ENCODE measurements at regions not wholly inside any gene's neighbourhood (a gene's known extent, or its start where the extent isn't known, plus 50 kb on each side); places are given as distances from the start of the nearest gene placed in this dataset.

DNA sequence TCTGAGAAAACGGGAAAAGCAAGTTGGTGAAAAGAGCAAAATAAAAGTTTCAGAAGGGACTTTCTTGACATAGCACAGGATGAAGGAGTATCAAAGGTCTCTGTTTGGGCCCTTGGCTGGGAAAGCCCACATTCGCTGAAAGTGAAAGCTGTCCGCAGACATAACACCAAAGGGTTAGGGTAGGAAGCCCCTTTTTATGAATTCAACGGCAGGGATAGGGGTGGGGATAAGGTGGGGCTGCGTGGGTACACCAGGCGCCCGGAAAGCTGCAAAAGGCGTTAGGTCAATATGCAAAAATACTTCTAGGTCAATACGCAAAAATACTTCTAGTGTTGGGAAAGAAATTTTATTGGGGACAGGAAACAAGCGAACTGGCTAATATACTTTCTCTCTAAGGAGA, 135.1 kb downstream of the OR2B2 start:
- Histone ChIP-seq H4K20me1 (ENCODE audit: insufficient read depth, low read length) (no peaks in the 10 kb centered on the region), H3K27ac (ENCODE audit: extremely low read length, insufficient read depth, low read length) (no peak overlapping the region), H3K27me3 (ENCODE audit: control insufficient read depth in 1 of 2, insufficient read depth in 2 of 2, low read length in 2 of 2) (no peaks in the 10 kb centered on the region), H3K4me2 (ENCODE audit: low read depth, low read length) (peak overlapping the region; percentile 56), H2AFZ (ENCODE audit: low read length) (peak overlapping the region; percentile 83), H3K4me1 (ENCODE audit: insufficient read depth, low read length) (peaks cover 28% of the 10 kb centered on the region), H3K4me3 (replicated peaks in 1 of 3; ENCODE audit: insufficient read depth in 1 of 3, low read depth in 2 of 3, low read length in 3 of 3) (peak overlapping the region; percentile 38 to 50 (median 47)), H3K9ac (ENCODE audit: insufficient read depth, low read depth, low read length) (peak overlapping the region; percentile 31; the same call in 1 of the 2 replicates), H3K9me3 (ENCODE audit: low read length) (no peaks in the 10 kb centered on the region), H3K79me2 (ENCODE audit: insufficient read depth, low read length) (no peaks in the 10 kb centered on the region), H3K36me3 (replicated peaks in 1 of 2; ENCODE audit: control insufficient read depth in 1 of 2, insufficient read depth in 2 of 2, low read length in 2 of 2) (no peaks in the 10 kb centered on the region)
- intact Hi-C loops (cut with micrococcal nuclease; ENCODE audit: unreplicated experiment), result no loop called here
- DNase-seq (ENCODE audit: low spot score), result no peak
- no peak for ATAC-seq
- ChIA-PET POLR2A (interaction anchor here (1.2 to 1.7 kb wide), 2 partner anchors 30 to 116 kb away, joined by 3 to 4 read pairs; a partner anchor contains a TSS), CTCF (ENCODE audit: low intra/inter-chr PET ratio, low total read pairs) (no interaction called here)
- BruUV-seq (replicated peaks), result no TSS peak
- 59% methylated on average over 10 of the region's 10 CpGs for WGBS (ENCODE audit: low lambda C conversion rate)
- FAIRE-seq, result no peak
- in situ Hi-C loops (cut with HindIII; ENCODE audit: extremely low pct_ligation_motif_present, low pct_unique_long_range_greater_than_20kb), result no loop called here
- TF ChIP-seq, protein P1, sequence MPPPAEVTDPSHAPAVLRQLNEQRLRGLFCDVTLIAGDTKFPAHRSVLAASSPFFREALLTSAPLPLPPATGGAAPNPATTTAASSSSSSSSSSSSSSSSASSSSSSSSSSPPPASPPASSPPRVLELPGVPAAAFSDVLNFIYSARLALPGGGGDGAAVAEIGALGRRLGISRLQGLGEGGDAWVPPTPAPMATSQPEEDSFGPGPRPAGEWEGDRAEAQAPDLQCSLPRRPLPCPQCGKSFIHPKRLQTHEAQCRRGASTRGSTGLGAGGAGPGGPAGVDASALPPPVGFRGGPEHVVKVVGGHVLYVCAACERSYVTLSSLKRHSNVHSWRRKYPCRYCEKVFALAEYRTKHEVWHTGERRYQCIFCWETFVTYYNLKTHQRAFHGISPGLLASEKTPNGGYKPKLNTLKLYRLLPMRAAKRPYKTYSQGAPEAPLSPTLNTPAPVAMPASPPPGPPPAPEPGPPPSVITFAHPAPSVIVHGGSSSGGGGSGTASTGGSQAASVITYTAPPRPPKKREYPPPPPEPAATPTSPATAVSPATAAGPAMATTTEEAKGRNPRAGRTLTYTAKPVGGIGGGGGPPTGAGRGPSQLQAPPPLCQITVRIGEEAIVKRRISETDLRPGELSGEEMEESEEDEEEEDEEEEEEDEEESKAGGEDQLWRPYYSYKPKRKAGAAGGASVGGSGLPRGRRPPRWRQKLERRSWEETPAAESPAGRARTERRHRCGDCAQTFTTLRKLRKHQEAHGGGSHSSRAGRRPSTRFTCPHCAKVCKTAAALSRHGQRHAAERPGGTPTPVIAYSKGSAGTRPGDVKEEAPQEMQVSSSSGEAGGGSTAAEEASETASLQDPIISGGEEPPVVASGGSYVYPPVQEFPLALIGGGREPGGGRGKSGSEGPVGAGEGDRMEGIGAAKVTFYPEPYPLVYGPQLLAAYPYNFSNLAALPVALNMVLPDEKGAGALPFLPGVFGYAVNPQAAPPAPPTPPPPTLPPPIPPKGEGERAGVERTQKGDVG (CRISPR knock-in tag; IDR thresholded peaks at IDR 0.05; ENCODE audit: borderline replicate concordance), result no peak
- no peak for TF ChIP-seq ONECUT2 (CRISPR knock-in tag; IDR thresholded peaks at IDR 0.05)
- TF ChIP-seq MTA3 (CRISPR knock-in tag; IDR thresholded peaks at IDR 0.05), result no peak
- TF ChIP-seq, protein P2, sequence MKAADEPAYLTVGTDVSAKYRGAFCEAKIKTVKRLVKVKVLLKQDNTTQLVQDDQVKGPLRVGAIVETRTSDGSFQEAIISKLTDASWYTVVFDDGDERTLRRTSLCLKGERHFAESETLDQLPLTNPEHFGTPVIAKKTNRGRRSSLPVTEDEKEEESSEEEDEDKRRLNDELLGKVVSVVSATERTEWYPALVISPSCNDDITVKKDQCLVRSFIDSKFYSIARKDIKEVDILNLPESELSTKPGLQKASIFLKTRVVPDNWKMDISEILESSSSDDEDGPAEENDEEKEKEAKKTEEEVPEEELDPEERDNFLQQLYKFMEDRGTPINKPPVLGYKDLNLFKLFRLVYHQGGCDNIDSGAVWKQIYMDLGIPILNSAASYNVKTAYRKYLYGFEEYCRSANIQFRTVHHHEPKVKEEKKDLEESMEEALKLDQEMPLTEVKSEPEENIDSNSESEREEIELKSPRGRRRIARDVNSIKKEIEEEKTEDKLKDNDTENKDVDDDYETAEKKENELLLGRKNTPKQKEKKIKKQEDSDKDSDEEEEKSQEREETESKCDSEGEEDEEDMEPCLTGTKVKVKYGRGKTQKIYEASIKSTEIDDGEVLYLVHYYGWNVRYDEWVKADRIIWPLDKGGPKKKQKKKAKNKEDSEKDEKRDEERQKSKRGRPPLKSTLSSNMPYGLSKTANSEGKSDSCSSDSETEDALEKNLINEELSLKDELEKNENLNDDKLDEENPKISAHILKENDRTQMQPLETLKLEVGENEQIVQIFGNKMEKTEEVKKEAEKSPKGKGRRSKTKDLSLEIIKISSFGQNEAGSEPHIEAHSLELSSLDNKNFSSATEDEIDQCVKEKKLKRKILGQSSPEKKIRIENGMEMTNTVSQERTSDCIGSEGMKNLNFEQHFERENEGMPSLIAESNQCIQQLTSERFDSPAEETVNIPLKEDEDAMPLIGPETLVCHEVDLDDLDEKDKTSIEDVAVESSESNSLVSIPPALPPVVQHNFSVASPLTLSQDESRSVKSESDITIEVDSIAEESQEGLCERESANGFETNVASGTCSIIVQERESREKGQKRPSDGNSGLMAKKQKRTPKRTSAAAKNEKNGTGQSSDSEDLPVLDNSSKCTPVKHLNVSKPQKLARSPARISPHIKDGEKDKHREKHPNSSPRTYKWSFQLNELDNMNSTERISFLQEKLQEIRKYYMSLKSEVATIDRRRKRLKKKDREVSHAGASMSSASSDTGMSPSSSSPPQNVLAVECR (CRISPR knock-in tag; IDR thresholded peaks at IDR 0.05; ENCODE audit: borderline replicate concordance), result no peak
- no peak for TF ChIP-seq EP300 (IDR thresholded peaks at IDR 0.05; ENCODE audit: low read depth in 2 of 2, low read length in 2 of 2)
- TF ChIP-seq EP300 (CRISPR knock-in tag; IDR thresholded peaks at IDR 0.05; ENCODE audit: borderline replicate concordance), result no peak
- TF ChIP-seq, protein P3, sequence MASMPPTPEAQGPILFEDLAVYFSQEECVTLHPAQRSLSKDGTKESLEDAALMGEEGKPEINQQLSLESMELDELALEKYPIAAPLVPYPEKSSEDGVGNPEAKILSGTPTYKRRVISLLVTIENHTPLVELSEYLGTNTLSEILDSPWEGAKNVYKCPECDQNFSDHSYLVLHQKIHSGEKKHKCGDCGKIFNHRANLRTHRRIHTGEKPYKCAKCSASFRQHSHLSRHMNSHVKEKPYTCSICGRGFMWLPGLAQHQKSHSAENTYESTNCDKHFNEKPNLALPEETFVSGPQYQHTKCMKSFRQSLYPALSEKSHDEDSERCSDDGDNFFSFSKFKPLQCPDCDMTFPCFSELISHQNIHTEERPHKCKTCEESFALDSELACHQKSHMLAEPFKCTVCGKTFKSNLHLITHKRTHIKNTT (CRISPR knock-in tag; IDR thresholded peaks at IDR 0.05), result no peak
- TF ChIP-seq HNRNPK (IDR thresholded peaks at IDR 0.05; ENCODE audit: low read depth, low read length, poor library complexity, severe bottlenecking), result no peak
- no peak for TF ChIP-seq ZMYM2 (CRISPR knock-in tag; IDR thresholded peaks at IDR 0.05)
- no peak for TF ChIP-seq BCL6 (CRISPR knock-in tag; IDR thresholded peaks at IDR 0.05)
- TF ChIP-seq REXO4 (CRISPR knock-in tag; IDR thresholded peaks at IDR 0.05; ENCODE audit: borderline replicate concordance), result no peak
- TF ChIP-seq KMT2A (CRISPR knock-in tag; IDR thresholded peaks at IDR 0.05), result no peak
- no peak for TF ChIP-seq NCOA2 (CRISPR knock-in tag; IDR thresholded peaks at IDR 0.05)
- TF ChIP-seq REPIN1 (CRISPR knock-in tag; IDR thresholded peaks at IDR 0.05; ENCODE audit: borderline replicate concordance, low read depth), result no peak
- TF ChIP-seq ZNF558 (CRISPR knock-in tag; IDR thresholded peaks at IDR 0.05; ENCODE audit: borderline replicate concordance), result no peak
- no peak for TF ChIP-seq ZNF124 (CRISPR knock-in tag; IDR thresholded peaks at IDR 0.05)

Data from HepG2 (cell line).